Caco-2 (cell line): ENCODE measurements at regions not wholly inside any gene's neighbourhood (a gene's known extent, or its start where the extent isn't known, plus 50 kb on each side); places are given as distances from the start of the nearest gene placed in this dataset.

Experiments
- BruUV-seq: library from RNA; stranded (reverse); fragments of 400-500 nt; replicated peaks from 2 replicates; lab custom pipeline; 2021; lab: Mats Ljungman, UMichigan
- CTCF ChIA-PET: fragments of 300-600 bp; sonication (Branson Sonifier 250); formaldehyde crosslinking; loops from one replicate; lab custom pipeline; 2022; ENCODE audit warnings: antibody characterized with exemption; lab: Charles Lee
- POLR2A ChIA-PET: fragments of 300-600 bp; sonication (Branson Sonifier 250); formaldehyde crosslinking; loops from one replicate; lab custom pipeline; 2022; ENCODE audit warnings: antibody characterized with exemption; lab: Charles Lee
- DNase-seq, 2 experiments: peaks; one replicate each; pipeline versions ENCODE4 v3.0.0 to v3.0.0-alpha.2; 2020 to 2022
- H3K27me3 ChIP-seq: replicated peaks from 2 replicates; pipeline ENCODE4 v1.6.0; 2011; ENCODE audit warnings: low read length; ENCODE audit not compliant: control insufficient read depth, insufficient read depth
- H3K36me3 ChIP-seq: 2 replicates; pipeline ENCODE4 v1.5.1; 2011; ENCODE audit warnings: low read length; ENCODE audit not compliant: control insufficient read depth, insufficient read depth
- H3K4me1 ChIP-seq: fragments of 250-450 bp; sonication (Bioruptor Pico); 2 replicates; pipeline ENCODE4 v1.5.1; 2020; ENCODE audit warnings: mild to moderate bottlenecking
- H3K4me3 ChIP-seq: 2 replicates; pipeline ENCODE4 v1.5.1; 2011; ENCODE audit warnings: low read depth, mild to moderate bottlenecking, control low read depth, low read length
- H3K9me3 ChIP-seq: fragments of 250-450 bp; sonication (Bioruptor Pico); 2 replicates; pipeline ENCODE4 v1.5.1; 2020; ENCODE audit warnings: mild to moderate bottlenecking, moderate library complexity
- H3K27ac Mint-ChIP-seq: one replicate; pipeline ENCODE4 v1.8.0; 2022; ENCODE audit warnings: mixed read lengths; ENCODE audit not compliant: unreplicated experiment
- H3K27me3 Mint-ChIP-seq: one replicate; pipeline ENCODE4 v1.8.0; 2022; ENCODE audit warnings: mixed read lengths; ENCODE audit not compliant: insufficient read depth, unreplicated experiment
- H3K36me3 Mint-ChIP-seq: one replicate; pipeline ENCODE4 v1.8.0; 2022; ENCODE audit warnings: mild to moderate bottlenecking, mixed read lengths; ENCODE audit not compliant: insufficient read depth, unreplicated experiment
- H3K4me1 Mint-ChIP-seq: one replicate; pipeline ENCODE4 v1.8.0; 2022; ENCODE audit warnings: low read depth, mixed read lengths; ENCODE audit not compliant: unreplicated experiment
- H3K4me3 Mint-ChIP-seq: one replicate; pipeline ENCODE4 v1.8.0; 2022; ENCODE audit warnings: mild to moderate bottlenecking, moderate library complexity, mixed read lengths; ENCODE audit not compliant: unreplicated experiment
- H3K9me3 Mint-ChIP-seq: one replicate; pipeline ENCODE4 v1.8.0; 2022; ENCODE audit warnings: mixed read lengths; ENCODE audit not compliant: unreplicated experiment
- intact Hi-C: fragments of 100-400 bp; cut with micrococcal nuclease; formaldehyde crosslinking; loops from one replicate; pipeline ENCODE4 v1.10.0; 2022; ENCODE audit not compliant: unreplicated experiment
- TF ChIP-seq, protein P1 (sequence below), 2 experiments: fragments of 200-600 bp in 1 of 2; IDR thresholded peaks; 1 replicate in 1 of 2; 2 replicates in 1 of 2; pipeline versions ENCODE4 v1.5.1 to v1.8.0; 2011 to 2022; ENCODE audit warnings: antibody characterized with exemption in 1 of 2, control low read depth in 1 of 2, inconsistent platforms in 1 of 2, low read depth in 1 of 2, low read length in 1 of 2, mild to moderate bottlenecking in 1 of 2, moderate library complexity in 1 of 2; ENCODE audit not compliant: insufficient read depth in 1 of 2, severe bottlenecking in 1 of 2, unreplicated experiment in 1 of 2

DNA sequence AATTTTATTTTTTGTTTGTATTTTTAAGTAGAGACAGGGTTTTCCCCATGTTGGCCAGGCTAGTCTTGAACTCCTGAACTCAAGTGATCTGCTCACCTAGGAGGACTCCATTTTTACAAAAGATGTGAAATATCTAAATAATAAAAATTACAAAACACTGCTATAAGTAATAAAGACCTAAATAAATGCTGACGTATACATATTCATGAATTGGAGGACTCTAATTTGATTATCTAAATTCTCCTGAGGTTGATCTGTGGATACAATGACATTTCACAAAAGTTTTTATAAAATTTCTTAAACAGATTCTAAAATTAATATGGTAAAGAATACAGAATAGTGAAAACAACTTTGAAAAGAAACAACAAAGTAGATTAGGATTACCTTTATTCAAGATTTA, 1224.0 kb downstream of the SLC16A7 start:
- BruUV-seq, result no TSS peak
- Mint-ChIP-seq H3K4me1 (no peaks in the 10 kb centered on the region), H3K27ac (no peak overlapping the region), H3K36me3 (no peaks in the 10 kb centered on the region), H3K9me3 (peaks cover 10% of the 10 kb centered on the region), H3K4me3 (no peak overlapping the region), H3K27me3 (no peaks in the 10 kb centered on the region)
- TF ChIP-seq, protein P1, sequence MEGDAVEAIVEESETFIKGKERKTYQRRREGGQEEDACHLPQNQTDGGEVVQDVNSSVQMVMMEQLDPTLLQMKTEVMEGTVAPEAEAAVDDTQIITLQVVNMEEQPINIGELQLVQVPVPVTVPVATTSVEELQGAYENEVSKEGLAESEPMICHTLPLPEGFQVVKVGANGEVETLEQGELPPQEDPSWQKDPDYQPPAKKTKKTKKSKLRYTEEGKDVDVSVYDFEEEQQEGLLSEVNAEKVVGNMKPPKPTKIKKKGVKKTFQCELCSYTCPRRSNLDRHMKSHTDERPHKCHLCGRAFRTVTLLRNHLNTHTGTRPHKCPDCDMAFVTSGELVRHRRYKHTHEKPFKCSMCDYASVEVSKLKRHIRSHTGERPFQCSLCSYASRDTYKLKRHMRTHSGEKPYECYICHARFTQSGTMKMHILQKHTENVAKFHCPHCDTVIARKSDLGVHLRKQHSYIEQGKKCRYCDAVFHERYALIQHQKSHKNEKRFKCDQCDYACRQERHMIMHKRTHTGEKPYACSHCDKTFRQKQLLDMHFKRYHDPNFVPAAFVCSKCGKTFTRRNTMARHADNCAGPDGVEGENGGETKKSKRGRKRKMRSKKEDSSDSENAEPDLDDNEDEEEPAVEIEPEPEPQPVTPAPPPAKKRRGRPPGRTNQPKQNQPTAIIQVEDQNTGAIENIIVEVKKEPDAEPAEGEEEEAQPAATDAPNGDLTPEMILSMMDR (IDR thresholded peaks at IDR 0.05; ENCODE audit: insufficient read depth in 1 of 2, low read depth in 1 of 2, low read length in 1 of 2, severe bottlenecking in 1 of 2, unreplicated experiment in 1 of 2), result no peak
- Histone ChIP-seq H3K27me3 (no peaks in the 10 kb centered on the region), H3K9me3 (0 out of 2 replicates have a peak, but pooled peaks cover 3% of the 10 kb centered on the region), H3K4me1 (no peaks in the 10 kb centered on the region), H3K4me3 (no peak overlapping the region), H3K36me3 (no peaks in the 10 kb centered on the region)
- ChIA-PET POLR2A (no interaction called here), CTCF (no interaction called here)
- intact Hi-C loops, result no loop called here
- DNase-seq, result no peak

DNA sequence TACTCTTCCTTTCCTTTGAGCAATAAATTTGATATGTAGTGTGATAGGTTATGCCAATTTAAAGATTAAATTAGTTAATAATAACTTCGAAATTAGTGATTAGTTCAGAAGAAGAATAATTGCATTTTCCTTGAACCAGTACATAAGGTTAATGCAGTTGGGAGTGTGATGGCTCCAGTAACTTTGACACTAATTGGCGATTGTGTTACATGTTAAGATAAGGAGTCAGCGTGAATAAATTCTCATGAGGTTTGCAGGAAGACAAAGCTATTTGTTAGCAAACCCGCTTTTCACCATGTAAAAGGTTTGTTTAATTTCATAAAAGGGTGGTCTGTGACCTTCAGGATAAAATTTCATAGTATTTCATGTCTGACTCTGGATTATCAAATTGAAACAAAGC, 1226.8 kb downstream of the SLC16A7 start:
- no peak for DNase-seq
- intact Hi-C loops, result no loop called here
- Mint-ChIP-seq H3K27ac (no peak overlapping the region), H3K4me3 (no peak overlapping the region), H3K4me1 (no peaks in the 10 kb centered on the region), H3K36me3 (no peaks in the 10 kb centered on the region), H3K9me3 (no peaks in the 10 kb centered on the region), H3K27me3 (no peaks in the 10 kb centered on the region)
- CTCF ChIA-PET, result no interaction called here
- TF ChIP-seq, protein P1 (IDR thresholded peaks at IDR 0.05; ENCODE audit: insufficient read depth in 1 of 2, low read depth in 1 of 2, low read length in 1 of 2, severe bottlenecking in 1 of 2, unreplicated experiment in 1 of 2), result no peak
- BruUV-seq, result no TSS peak
- no peaks in the 10 kb centered on the region for H3K4me1 ChIP-seq
- no peaks in the 10 kb centered on the region for H3K9me3 ChIP-seq
- no peak overlapping the region for H3K4me3 ChIP-seq
- no peaks in the 10 kb centered on the region for H3K27me3 ChIP-seq
- POLR2A ChIA-PET, result no interaction called here
- no peaks in the 10 kb centered on the region for H3K36me3 ChIP-seq

DNA sequence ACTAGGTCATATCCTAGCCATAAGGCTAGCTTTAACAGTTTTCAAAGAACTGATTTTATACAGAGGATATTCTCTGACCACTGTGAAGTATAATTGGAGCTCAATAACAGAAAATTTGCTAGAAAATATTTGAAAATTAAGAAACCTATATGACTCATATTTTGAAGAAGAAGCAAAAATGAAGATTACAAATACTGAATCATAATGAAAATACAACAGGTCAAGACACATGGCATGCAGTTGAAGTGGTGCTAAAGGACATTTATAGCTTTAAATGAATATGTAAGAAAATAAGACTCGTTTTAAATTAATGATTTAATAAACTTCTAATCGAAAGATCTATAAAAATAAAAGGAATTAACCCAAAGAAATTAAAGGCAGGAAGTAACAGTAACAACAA, 1234.6 kb downstream of the SLC16A7 start:
- H3K4me3 Mint-ChIP-seq, result no peak overlapping the region
- intact Hi-C loops, result no loop called here
- no peaks in the 10 kb centered on the region for H3K4me1 Mint-ChIP-seq
- TF ChIP-seq, protein P1 (IDR thresholded peaks at IDR 0.05; ENCODE audit: insufficient read depth in 1 of 2, low read depth in 1 of 2, low read length in 1 of 2, severe bottlenecking in 1 of 2, unreplicated experiment in 1 of 2), result no peak
- no peaks in the 10 kb centered on the region for H3K9me3 ChIP-seq
- no peaks in the 10 kb centered on the region for H3K27me3 ChIP-seq
- no TSS peak for BruUV-seq
- H3K9me3 Mint-ChIP-seq, result no peaks in the 10 kb centered on the region
- no peaks in the 10 kb centered on the region for H3K36me3 ChIP-seq
- no peaks in the 10 kb centered on the region for H3K4me1 ChIP-seq
- H3K4me3 ChIP-seq, result no peak overlapping the region
- H3K27ac Mint-ChIP-seq, result no peak overlapping the region
- peaks cover 5% of the 10 kb centered on the region for H3K27me3 Mint-ChIP-seq
- no peaks in the 10 kb centered on the region for H3K36me3 Mint-ChIP-seq
- no peak for DNase-seq
- CTCF ChIA-PET, result no interaction called here
- POLR2A ChIA-PET, result no interaction called here
